AG04449 (cell line): ENCODE measurements at regions not wholly inside any gene's neighbourhood (a gene's known extent, or its start where the extent isn't known, plus 50 kb on each side); places are given as distances from the start of the nearest gene placed in this dataset.

Experiments
- CTCF ChIA-PET: fragments of 350-600 bp; formaldehyde crosslinking; extraction: SDS; loops from one replicate; lab custom pipeline; 2021; ENCODE audit warnings: antibody characterized with exemption; lab: Yijun Ruan, JAX
- POLR2A ChIA-PET: fragments of 400-600, 350-600 bp; formaldehyde crosslinking; extraction: SDS; loops from one replicate; lab custom pipeline; 2020; ENCODE audit warnings: antibody characterized with exemption, inconsistent platforms; lab: Yijun Ruan, JAX
- DNase-seq: peaks from one replicate; pipeline ENCODE4 v3.0.0-alpha.2; 2010; ENCODE audit warnings: low read depth, low spot score
- H3K4me3 ChIP-seq: 2 replicates; pipeline ENCODE4 v1.5.1; 2011; ENCODE audit warnings: low read depth, mild to moderate bottlenecking, control low read depth, low read length
- CTCF ChIP-seq: IDR thresholded peaks from one replicate; pipeline ENCODE4 v1.5.1; 2011; ENCODE audit warnings: mild to moderate bottlenecking, moderate library complexity, low read length, control low read depth, inconsistent platforms; ENCODE audit not compliant: insufficient read depth; ENCODE audit errors: missing control alignments

GRCh38 chr17:13410214-13410613, 191.5 kb downstream of the HS3ST3A1 start:
- TF ChIP-seq CTCF, result no peak
- ChIA-PET POLR2A (no interaction called here), CTCF (no interaction called here)
- no peak for DNase-seq
- H3K4me3 ChIP-seq, result no peak overlapping the region

DNA sequence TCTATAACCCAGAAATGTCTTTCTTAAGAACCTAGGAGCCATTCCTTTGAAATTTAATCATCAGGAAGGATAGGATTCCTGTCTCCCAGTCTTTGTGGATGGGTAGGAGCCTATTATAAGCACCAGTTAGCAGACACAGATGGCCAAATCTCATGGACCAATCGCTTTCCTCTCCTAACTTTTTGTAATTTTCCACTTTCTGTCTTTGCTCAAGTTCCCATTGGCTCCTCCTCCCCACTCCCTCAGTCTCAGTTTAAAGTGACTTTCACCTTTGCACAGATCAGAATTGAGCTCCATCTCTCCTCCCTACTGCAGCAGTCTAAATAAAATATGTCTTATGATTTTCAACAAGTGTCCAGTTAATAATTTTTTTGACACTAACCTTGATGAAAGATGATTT, 192.3 kb downstream of the HS3ST3A1 start:
- CTCF ChIA-PET, result no interaction called here
- DNase-seq, result no peak
- H3K4me3 ChIP-seq, result no peak overlapping the region
- POLR2A ChIA-PET, result no interaction called here
- no peak for TF ChIP-seq CTCF

DNA sequence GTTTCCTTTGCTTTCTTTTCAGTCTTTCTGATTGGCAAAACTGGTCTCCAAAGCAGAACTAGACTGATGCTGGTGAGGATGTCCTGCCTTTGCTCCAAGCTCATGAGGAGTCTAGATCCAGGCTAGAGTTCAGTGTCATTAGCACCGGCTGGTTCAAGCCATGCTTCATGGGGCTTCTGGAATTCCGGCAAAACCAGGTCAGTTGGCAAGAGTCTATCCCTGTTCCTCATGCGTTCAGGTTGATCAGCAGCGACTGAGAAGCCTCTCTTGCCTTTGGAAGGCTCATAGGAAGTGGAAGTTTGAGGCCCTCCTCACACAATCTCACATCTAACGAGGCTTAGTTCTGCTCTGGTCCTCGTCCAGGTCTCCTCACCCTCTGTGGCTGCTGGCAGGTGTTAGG, 194.3 kb downstream of the HS3ST3A1 start:
- no peak for TF ChIP-seq CTCF
- ChIA-PET CTCF (no interaction called here), POLR2A (no interaction called here)
- H3K4me3 ChIP-seq, result no peak overlapping the region
- DNase-seq, result no peak

GRCh38 chr17:13405807-13406206, 195.9 kb downstream of the HS3ST3A1 start:
- POLR2A ChIA-PET, result no interaction called here
- no peak for TF ChIP-seq CTCF
- CTCF ChIA-PET, result no interaction called here
- no peak overlapping the region for H3K4me3 ChIP-seq
- no peak for DNase-seq

DNA sequence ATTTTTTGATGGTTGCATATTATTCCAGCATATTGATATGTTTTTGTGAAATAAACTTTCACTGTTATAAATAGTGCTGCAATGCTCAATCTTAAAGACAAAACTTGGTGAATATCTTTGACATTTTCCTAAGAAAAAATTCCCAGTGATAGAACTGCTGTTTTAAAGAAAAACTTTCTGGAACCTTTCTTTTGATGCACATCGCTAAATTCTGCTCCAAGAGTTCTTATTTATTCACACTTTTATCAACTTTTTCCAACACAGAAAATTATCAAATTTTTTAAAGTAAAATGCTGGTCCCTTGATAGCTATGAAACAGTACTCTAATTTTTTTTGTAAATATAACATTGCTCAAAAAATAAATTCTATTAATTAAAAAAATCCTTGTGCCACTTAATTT, 196.6 kb downstream of the HS3ST3A1 start:
- ChIA-PET CTCF (no interaction called here), POLR2A (no interaction called here)
- no peak overlapping the region for H3K4me3 ChIP-seq
- TF ChIP-seq CTCF, result no peak
- DNase-seq, result no peak

DNA sequence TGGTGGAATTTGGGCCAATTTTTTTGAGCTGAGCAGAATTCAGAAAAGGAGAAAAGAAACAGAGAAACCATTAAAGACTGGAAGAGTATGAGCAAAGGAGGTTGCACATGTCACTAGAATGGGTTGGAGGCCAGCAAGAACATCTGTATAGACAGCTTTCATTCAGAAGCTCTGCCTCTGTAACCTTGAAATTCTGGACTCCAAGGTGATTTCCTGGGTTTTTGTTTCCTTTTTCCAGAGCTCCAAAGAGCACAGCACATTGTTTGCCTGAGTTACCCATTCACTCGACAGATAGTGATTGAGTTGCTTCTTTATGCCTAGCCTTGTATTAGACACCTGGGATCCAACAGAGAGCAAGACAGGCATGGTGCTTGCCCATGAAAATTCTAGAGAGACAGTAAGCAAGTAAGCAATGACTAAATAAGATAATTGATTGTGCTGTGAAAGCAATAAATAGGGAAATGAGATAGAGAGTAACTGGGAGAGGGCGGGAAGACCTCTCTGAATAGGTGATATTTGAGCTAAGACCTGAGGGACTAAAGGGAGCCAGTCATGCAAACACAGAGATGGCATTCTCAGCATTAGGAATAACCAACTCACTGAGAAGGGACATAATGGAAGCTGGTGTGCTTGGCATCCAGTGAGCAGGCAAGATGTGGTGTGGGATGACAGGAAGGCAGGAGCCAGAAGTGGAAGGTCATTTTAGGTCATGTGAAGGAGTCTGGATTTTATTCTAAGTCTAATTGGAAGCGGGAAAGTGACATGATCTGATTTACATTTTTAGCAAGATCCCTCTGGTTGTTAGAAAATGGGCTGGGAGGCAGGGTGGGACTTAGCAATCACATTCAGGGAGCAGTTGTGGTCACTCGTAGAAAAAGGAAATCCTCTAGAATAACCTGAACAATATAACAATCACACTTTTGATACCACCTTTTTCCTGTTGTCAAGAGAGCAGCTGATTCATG, 197.5 kb downstream of the HS3ST3A1 start:
- no peak for DNase-seq
- POLR2A ChIA-PET, result no interaction called here
- no peak overlapping the region for H3K4me3 ChIP-seq
- CTCF ChIA-PET, result interaction anchor here (1.5 kb wide), 1 partner anchor 18 kb away, joined by 5 read pairs; no protein-coding TSS in a partner anchor
- no peak for TF ChIP-seq CTCF
